Caco-2 (cell line): ENCODE measurements at regions not wholly inside any gene's neighbourhood (a gene's known extent, or its start where the extent isn't known, plus 50 kb on each side); places are given as distances from the start of the nearest gene placed in this dataset.

ENCODE experiments used
- BruUV-seq: library from RNA; stranded (reverse); fragments of 400-500 nt; replicated peaks from 2 replicates; lab custom pipeline; 2021; lab: Mats Ljungman, UMichigan
- CTCF ChIA-PET: fragments of 300-600 bp; sonication (Branson Sonifier 250); formaldehyde crosslinking; loops from one replicate; lab custom pipeline; 2022; ENCODE audit warnings: antibody characterized with exemption; lab: Charles Lee
- POLR2A ChIA-PET: fragments of 300-600 bp; sonication (Branson Sonifier 250); formaldehyde crosslinking; loops from one replicate; lab custom pipeline; 2022; ENCODE audit warnings: antibody characterized with exemption; lab: Charles Lee
- DNase-seq, 2 experiments: peaks; one replicate each; pipeline versions ENCODE4 v3.0.0 to v3.0.0-alpha.2; 2020 to 2022
- H3K27me3 ChIP-seq: replicated peaks from 2 replicates; pipeline ENCODE4 v1.6.0; 2011; ENCODE audit warnings: low read length; ENCODE audit not compliant: control insufficient read depth, insufficient read depth
- H3K36me3 ChIP-seq: 2 replicates; pipeline ENCODE4 v1.5.1; 2011; ENCODE audit warnings: low read length; ENCODE audit not compliant: control insufficient read depth, insufficient read depth
- H3K4me1 ChIP-seq: fragments of 250-450 bp; sonication (Bioruptor Pico); 2 replicates; pipeline ENCODE4 v1.5.1; 2020; ENCODE audit warnings: mild to moderate bottlenecking
- H3K4me3 ChIP-seq: 2 replicates; pipeline ENCODE4 v1.5.1; 2011; ENCODE audit warnings: low read depth, mild to moderate bottlenecking, control low read depth, low read length
- H3K9me3 ChIP-seq: fragments of 250-450 bp; sonication (Bioruptor Pico); 2 replicates; pipeline ENCODE4 v1.5.1; 2020; ENCODE audit warnings: mild to moderate bottlenecking, moderate library complexity
- H3K27ac Mint-ChIP-seq: one replicate; pipeline ENCODE4 v1.8.0; 2022; ENCODE audit warnings: mixed read lengths; ENCODE audit not compliant: unreplicated experiment
- H3K27me3 Mint-ChIP-seq: one replicate; pipeline ENCODE4 v1.8.0; 2022; ENCODE audit warnings: mixed read lengths; ENCODE audit not compliant: insufficient read depth, unreplicated experiment
- H3K36me3 Mint-ChIP-seq: one replicate; pipeline ENCODE4 v1.8.0; 2022; ENCODE audit warnings: mild to moderate bottlenecking, mixed read lengths; ENCODE audit not compliant: insufficient read depth, unreplicated experiment
- H3K4me1 Mint-ChIP-seq: one replicate; pipeline ENCODE4 v1.8.0; 2022; ENCODE audit warnings: low read depth, mixed read lengths; ENCODE audit not compliant: unreplicated experiment
- H3K4me3 Mint-ChIP-seq: one replicate; pipeline ENCODE4 v1.8.0; 2022; ENCODE audit warnings: mild to moderate bottlenecking, moderate library complexity, mixed read lengths; ENCODE audit not compliant: unreplicated experiment
- H3K9me3 Mint-ChIP-seq: one replicate; pipeline ENCODE4 v1.8.0; 2022; ENCODE audit warnings: mixed read lengths; ENCODE audit not compliant: unreplicated experiment
- CTCF ChIP-seq, 2 experiments: fragments of 200-600 bp in 1 of 2; IDR thresholded peaks; 1 replicate in 1 of 2; 2 replicates in 1 of 2; pipeline versions ENCODE4 v1.5.1 to v1.8.0; 2011 to 2022; ENCODE audit warnings: antibody characterized with exemption in 1 of 2, control low read depth in 1 of 2, inconsistent platforms in 1 of 2, low read depth in 1 of 2, low read length in 1 of 2, mild to moderate bottlenecking in 1 of 2, moderate library complexity in 1 of 2; ENCODE audit not compliant: insufficient read depth in 1 of 2, severe bottlenecking in 1 of 2, unreplicated experiment in 1 of 2
- intact Hi-C: fragments of 100-400 bp; cut with micrococcal nuclease; formaldehyde crosslinking; loops from one replicate; pipeline ENCODE4 v1.10.0; 2022; ENCODE audit not compliant: unreplicated experiment

GRCh38 chr9:13552606-13553215 is 273.2 kb upstream of the MPDZ start:
- ChIA-PET CTCF (no interaction called here), POLR2A (no interaction called here)
- DNase-seq: no peak
- BruUV-seq: no TSS peak
- Mint-ChIP-seq H3K27ac (no peak overlapping the region), H3K4me3 (no peak overlapping the region), H3K27me3 (peaks cover 5% of the 10 kb centered on the region), H3K36me3 (no peaks in the 10 kb centered on the region), H3K4me1 (no peaks in the 10 kb centered on the region), H3K9me3 (no peaks in the 10 kb centered on the region)
- Histone ChIP-seq H3K27me3 (no peaks in the 10 kb centered on the region), H3K4me1 (no peaks in the 10 kb centered on the region), H3K9me3 (no peaks in the 10 kb centered on the region), H3K36me3 (no peaks in the 10 kb centered on the region), H3K4me3 (no peak overlapping the region)
- no peak for TF ChIP-seq CTCF (IDR thresholded peaks at IDR 0.05; ENCODE audit: insufficient read depth in 1 of 2, low read depth in 1 of 2, low read length in 1 of 2, severe bottlenecking in 1 of 2, unreplicated experiment in 1 of 2)
- intact Hi-C loops: no loop called here

- ChIA-PET CTCF (no interaction called here), POLR2A (no interaction called here)
- no peak overlapping the region for H3K4me3 Mint-ChIP-seq
- peaks cover 5% of the 10 kb centered on the region for H3K27me3 Mint-ChIP-seq
- DNase-seq: no peak
- no peak overlapping the region for H3K4me3 ChIP-seq
- H3K9me3 ChIP-seq: no peaks in the 10 kb centered on the region
- TF ChIP-seq CTCF (IDR thresholded peaks at IDR 0.05; ENCODE audit: insufficient read depth in 1 of 2, low read depth in 1 of 2, low read length in 1 of 2, severe bottlenecking in 1 of 2, unreplicated experiment in 1 of 2): no peak
- no TSS peak for BruUV-seq
- H3K4me1 ChIP-seq: no peaks in the 10 kb centered on the region
- intact Hi-C loops: no loop called here
- no peaks in the 10 kb centered on the region for H3K36me3 ChIP-seq
- H3K27me3 ChIP-seq: no peaks in the 10 kb centered on the region
- H3K27ac Mint-ChIP-seq: no peak overlapping the region
- H3K36me3 Mint-ChIP-seq: no peaks in the 10 kb centered on the region
- H3K9me3 Mint-ChIP-seq: no peaks in the 10 kb centered on the region
- no peaks in the 10 kb centered on the region for H3K4me1 Mint-ChIP-seq
Measured at GRCh38 chr9:13550519-13550918, 271.0 kb upstream of the MPDZ start.

DNA sequence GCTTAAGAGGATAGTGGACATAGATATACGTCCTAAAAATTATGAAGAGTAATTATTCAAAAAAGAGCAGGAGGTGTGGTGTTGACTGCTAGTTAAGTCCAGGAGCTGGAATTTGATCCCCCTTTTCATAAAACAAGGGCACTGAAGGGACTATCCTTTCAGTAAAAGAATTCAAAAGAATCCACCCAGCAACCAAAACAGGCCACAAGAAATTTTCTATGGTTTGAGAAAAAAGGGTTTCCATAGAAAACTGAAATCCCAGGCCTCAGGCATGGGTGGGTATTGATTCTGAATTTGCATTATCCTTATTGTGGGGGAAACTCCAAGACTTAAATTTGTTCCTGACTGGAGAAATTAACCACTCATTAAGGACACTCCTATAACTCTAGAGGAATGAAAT is 269.0 kb upstream of the MPDZ start:
- DNase-seq: no peak
- Mint-ChIP-seq H3K27ac (no peak overlapping the region), H3K9me3 (no peaks in the 10 kb centered on the region), H3K36me3 (no peaks in the 10 kb centered on the region), H3K4me1 (no peaks in the 10 kb centered on the region), H3K27me3 (peaks cover 5% of the 10 kb centered on the region), H3K4me3 (no peak overlapping the region)
- ChIA-PET CTCF (no interaction called here), POLR2A (no interaction called here)
- BruUV-seq: no TSS peak
- intact Hi-C loops: no loop called here
- no peaks in the 10 kb centered on the region for H3K4me1 ChIP-seq
- no peaks in the 10 kb centered on the region for H3K27me3 ChIP-seq
- no peak for TF ChIP-seq CTCF (IDR thresholded peaks at IDR 0.05; ENCODE audit: insufficient read depth in 1 of 2, low read depth in 1 of 2, low read length in 1 of 2, severe bottlenecking in 1 of 2, unreplicated experiment in 1 of 2)
- H3K4me3 ChIP-seq: no peak overlapping the region
- H3K36me3 ChIP-seq: no peaks in the 10 kb centered on the region
- no peaks in the 10 kb centered on the region for H3K9me3 ChIP-seq
